WTC11 (cell line): ENCODE measurements at regions not wholly inside any gene's neighbourhood (a gene's known extent, or its start where the extent isn't known, plus 50 kb on each side); places are given as distances from the start of the nearest gene placed in this dataset.

Experiments
- ATF1 ChIP-seq: sonication (generic); formaldehyde crosslinking; IDR thresholded peaks from 2 replicates; pipeline ENCODE4 v1.8.1; 2023; ENCODE audit warnings: mild to moderate bottlenecking, moderate library complexity, missing genetic modification reagents
- CREB1 ChIP-seq: sonication (generic); formaldehyde crosslinking; IDR thresholded peaks from 2 replicates; pipeline ENCODE4 v1.8.0; 2023; ENCODE audit warnings: mild to moderate bottlenecking, missing genetic modification reagents
- CREM ChIP-seq: sonication (generic); formaldehyde crosslinking; IDR thresholded peaks from 2 replicates; pipeline ENCODE4 v1.8.1; 2022; ENCODE audit warnings: mild to moderate bottlenecking, missing genetic modification reagents, moderate library complexity
- CTCF ChIP-seq: fragments of 200-600 bp; IDR thresholded peaks from 2 replicates; pipeline ENCODE4 v1.8.0; 2022; ENCODE audit warnings: antibody characterized with exemption
- E2F4 ChIP-seq: sonication (generic); formaldehyde crosslinking; IDR thresholded peaks from 2 replicates; pipeline ENCODE4 v1.8.1; 2022; ENCODE audit warnings: low read depth, mild to moderate bottlenecking, moderate library complexity, missing genetic modification reagents, borderline replicate concordance
- EMX1 ChIP-seq: fragments of 250-450 bp; sonication (Bioruptor Pico); IDR thresholded peaks from 2 replicates; pipeline ENCODE4 v1.8.0; 2021; ENCODE audit warnings: mild to moderate bottlenecking
- MAX ChIP-seq: sonication (generic); formaldehyde crosslinking; IDR thresholded peaks from 2 replicates; pipeline ENCODE4 v1.8.0; 2022; ENCODE audit warnings: mild to moderate bottlenecking, missing genetic modification reagents
- MLX ChIP-seq: sonication (generic); formaldehyde crosslinking; IDR thresholded peaks from 2 replicates; pipeline ENCODE4 v1.8.1; 2023; ENCODE audit warnings: mild to moderate bottlenecking, missing genetic modification reagents, moderate library complexity
- NR1H2 ChIP-seq: sonication (generic); formaldehyde crosslinking; IDR thresholded peaks from 2 replicates; pipeline ENCODE4 v1.9.0; 2021; ENCODE audit warnings: mild to moderate bottlenecking, moderate library complexity, missing genetic modification reagents
- USF2 ChIP-seq: sonication (generic); formaldehyde crosslinking; IDR thresholded peaks from 2 replicates; pipeline ENCODE4 v1.8.1; 2023; ENCODE audit warnings: mild to moderate bottlenecking, missing genetic modification reagents, moderate library complexity
- ZNF232 ChIP-seq: sonication (generic); formaldehyde crosslinking; IDR thresholded peaks from 2 replicates; pipeline ENCODE4 v1.8.0; 2022; ENCODE audit warnings: mild to moderate bottlenecking, missing genetic modification reagents
- ZNF281 ChIP-seq: sonication (generic); formaldehyde crosslinking; IDR thresholded peaks from 2 replicates; pipeline ENCODE4 v1.8.0; 2023; ENCODE audit warnings: mild to moderate bottlenecking, missing genetic modification reagents
- ZNF532 ChIP-seq: fragments of 250-450 bp; sonication (Bioruptor Pico); IDR thresholded peaks from 2 replicates; pipeline ENCODE4 v1.9.0; 2021; ENCODE audit warnings: mild to moderate bottlenecking, borderline replicate concordance
- ZSCAN18 ChIP-seq: fragments of 250-450 bp; sonication (Bioruptor Pico); IDR thresholded peaks from 2 replicates; pipeline ENCODE4 v2.1.2; 2022; ENCODE audit warnings: mild to moderate bottlenecking, moderate library complexity

- TF ChIP-seq CTCF (no peak), NR1H2 (CRISPR knock-in tag) (no peak), ZNF532 (CRISPR knock-in tag) (no peak), CREB1 (CRISPR knock-in tag) (no peak), MAX (CRISPR knock-in tag) (no peak), CREM (CRISPR knock-in tag) (no peak), E2F4 (no peak), ZNF281 (CRISPR knock-in tag) (no peak), MLX (no peak), ZSCAN18 (no peak), ATF1 (CRISPR knock-in tag) (no peak), EMX1 (CRISPR knock-in tag) (no peak), USF2 (CRISPR knock-in tag) (no peak), ZNF232 (CRISPR knock-in tag) (no peak)
These were observed 130.9 kb upstream of the ABI3BP start for GRCh38 chr3:101124125-101124524.
